Hepatocyte (in vitro differentiated cells): ENCODE measurements at regions not wholly inside any gene's neighbourhood (a gene's known extent, or its start where the extent isn't known, plus 50 kb on each side); places are given as distances from the start of the nearest gene placed in this dataset.

ENCODE experiments used
- DNase-seq: peaks from one replicate; pipeline ENCODE4 v3.0.0-alpha.2; 2016; ENCODE audit warnings: low spot score
- H2AFZ ChIP-seq: fragments of 200-600 bp; sonication (generic); 2 replicates; pipeline ENCODE4 v1.6.0; 2016; ENCODE audit warnings: antibody characterized with exemption, mild to moderate bottlenecking
- H3K27ac ChIP-seq: fragments of 200-600 bp; sonication (generic); 2 replicates; pipeline ENCODE4 v1.5.1; 2016; ENCODE audit warnings: mild to moderate bottlenecking
- H3K27me3 ChIP-seq: fragments of 200-600 bp; sonication (generic); 2 replicates; pipeline ENCODE4 v1.6.1; 2016
- H3K36me3 ChIP-seq: fragments of 200-600 bp; sonication (generic); replicated peaks from 2 replicates; pipeline ENCODE4 v1.5.1; 2016; ENCODE audit warnings: low read depth; ENCODE audit not compliant: insufficient read depth
- H3K4me1 ChIP-seq: fragments of 200-600 bp; sonication (generic); 2 replicates; pipeline ENCODE4 v1.5.1; 2016; ENCODE audit warnings: mild to moderate bottlenecking, moderate library complexity; ENCODE audit not compliant: insufficient read depth
- H3K4me2 ChIP-seq: fragments of 200-600 bp; sonication (generic); 2 replicates; pipeline ENCODE4 v1.6.0; 2016
- H3K4me3 ChIP-seq: fragments of 200-600 bp; sonication (generic); 2 replicates; pipeline ENCODE4 v1.5.1; 2016; ENCODE audit warnings: mild to moderate bottlenecking
- H3K79me2 ChIP-seq: fragments of 200-600 bp; sonication (generic); 2 replicates; pipeline ENCODE4 v1.6.0; 2017; ENCODE audit warnings: mild to moderate bottlenecking
- H3K9me2 ChIP-seq: fragments of 200-600 bp; sonication (generic); replicated peaks from 2 replicates; pipeline ENCODE4 v1.6.0; 2017; ENCODE audit warnings: mild to moderate bottlenecking; ENCODE audit not compliant: insufficient read depth
- H3K9me3 ChIP-seq: fragments of 200-600 bp; sonication (generic); 2 replicates; pipeline ENCODE4 v1.5.1; 2016; ENCODE audit warnings: low read depth, mild to moderate bottlenecking
- H4K20me1 ChIP-seq: fragments of 200-600 bp; sonication (generic); 2 replicates; pipeline ENCODE4 v1.6.0; 2016; ENCODE audit warnings: mild to moderate bottlenecking; ENCODE audit not compliant: insufficient read depth, poor library complexity, severe bottlenecking
- CTCF ChIP-seq: fragments of 200-600 bp; sonication (generic); IDR thresholded peaks from 2 replicates; pipeline ENCODE4 v1.5.1; 2016; ENCODE audit warnings: antibody characterized with exemption, mild to moderate bottlenecking; ENCODE audit not compliant: poor library complexity
- EZH2 ChIP-seq: fragments of 200-600 bp; sonication (generic); IDR thresholded peaks from 2 replicates; pipeline ENCODE4 v1.6.1; 2016; ENCODE audit warnings: antibody characterized with exemption, mild to moderate bottlenecking, borderline replicate concordance
- EZH2phosphoT487 ChIP-seq: fragments of 200-600 bp; sonication (generic); IDR thresholded peaks from one replicate; pipeline ENCODE4 v1.6.1; 2018; ENCODE audit warnings: antibody characterized with exemption, mild to moderate bottlenecking, low read depth, moderate library complexity; ENCODE audit not compliant: unreplicated experiment, severe bottlenecking
- WGBS: methylation state at CpG from one replicate; pipeline ENCODE4 v1.1.6; 2016; ENCODE audit warnings: low lambda C conversion rate; ENCODE audit errors: missing lambda C conversion rate; 5-methylcytosine and 5-hydroxymethylcytosine counted together

- H3K27ac ChIP-seq = no peak overlapping the region
- H3K9me3 ChIP-seq = no peaks in the 10 kb centered on the region
- no peaks in the 10 kb centered on the region for H3K27me3 ChIP-seq
- H3K4me2 ChIP-seq = no peak overlapping the region
- H2AFZ ChIP-seq = no peak overlapping the region
- H3K9me2 ChIP-seq = no peaks in the 10 kb centered on the region
- H3K36me3 ChIP-seq = no peaks in the 10 kb centered on the region
- H3K4me1 ChIP-seq = no peaks in the 10 kb centered on the region
- H4K20me1 ChIP-seq = no peaks in the 10 kb centered on the region
- no peak overlapping the region for H3K4me3 ChIP-seq
- no peaks in the 10 kb centered on the region for H3K79me2 ChIP-seq
- no peak for TF ChIP-seq EZH2
- no peak for TF ChIP-seq CTCF
- no peak for TF ChIP-seq EZH2phosphoT487
- DNase-seq = no peak
- WGBS = 76% methylated on average over 5 of the region's 5 CpGs
These were observed 564.4 kb downstream of the TMA16 start for GRCh38 chr4:164058776-164059445.

DNA sequence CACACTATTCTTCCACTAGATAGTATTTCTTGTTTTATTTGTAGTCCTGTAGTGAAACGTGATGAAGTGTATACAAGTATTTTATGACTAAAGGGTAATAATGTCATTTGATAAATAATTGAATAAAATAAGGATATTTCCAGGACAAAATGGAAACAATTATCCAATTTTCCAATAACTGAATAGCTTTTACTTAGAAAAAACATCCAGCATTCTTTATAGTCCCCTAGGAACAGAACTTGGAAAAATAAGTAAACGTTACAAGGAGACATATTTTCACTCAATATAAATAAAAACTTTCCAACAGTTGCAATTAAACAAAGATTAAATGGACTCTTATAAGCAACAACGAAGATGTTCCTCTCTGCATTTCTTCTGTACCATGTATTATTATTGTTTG is 566.0 kb downstream of the TMA16 start:
- no peaks in the 10 kb centered on the region for H3K4me1 ChIP-seq
- H3K4me2 ChIP-seq = no peak overlapping the region
- 54% methylated on average over 3 of the region's 3 CpGs for WGBS
- H3K9me3 ChIP-seq = no peaks in the 10 kb centered on the region
- H3K9me2 ChIP-seq = no peaks in the 10 kb centered on the region
- no peaks in the 10 kb centered on the region for H3K36me3 ChIP-seq
- H4K20me1 ChIP-seq = no peaks in the 10 kb centered on the region
- no peak for DNase-seq
- no peaks in the 10 kb centered on the region for H3K79me2 ChIP-seq
- H3K27ac ChIP-seq = no peak overlapping the region
- no peak overlapping the region for H2AFZ ChIP-seq
- H3K27me3 ChIP-seq = no peaks in the 10 kb centered on the region
- H3K4me3 ChIP-seq = no peak overlapping the region
- TF ChIP-seq EZH2 (no peak), EZH2phosphoT487 (no peak), CTCF (no peak)

DNA sequence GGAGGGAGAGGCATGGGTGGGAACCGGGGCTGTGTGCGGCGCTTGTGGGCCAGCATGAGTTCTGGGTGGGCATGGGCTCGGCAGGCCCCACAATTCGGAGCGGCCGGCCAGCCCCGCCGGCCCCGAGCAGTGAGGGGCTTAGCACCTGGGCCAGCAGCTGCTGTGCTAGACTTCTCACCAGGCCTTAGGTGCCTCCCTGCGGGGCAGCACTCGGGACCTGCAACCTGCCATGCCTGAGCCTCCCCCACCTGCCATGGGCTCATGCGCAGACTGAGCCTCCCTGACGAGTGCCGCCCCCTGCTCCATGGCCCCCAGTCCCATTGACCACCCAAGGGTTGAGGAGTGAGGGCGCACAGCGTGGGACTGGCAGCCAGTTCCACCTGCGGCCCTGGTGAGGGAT is 573.9 kb downstream of the TMA16 start:
- no peak overlapping the region for H3K4me3 ChIP-seq
- H3K27ac ChIP-seq = no peak overlapping the region
- no peak overlapping the region for H3K4me2 ChIP-seq
- no peak for DNase-seq
- WGBS = 99% methylated on average over 15 of the region's 18 CpGs
- H3K79me2 ChIP-seq = no peaks in the 10 kb centered on the region
- TF ChIP-seq EZH2 (no peak), CTCF (no peak), EZH2phosphoT487 (no peak)
- no peak overlapping the region for H2AFZ ChIP-seq
- no peaks in the 10 kb centered on the region for H4K20me1 ChIP-seq
- no peaks in the 10 kb centered on the region for H3K27me3 ChIP-seq
- H3K9me3 ChIP-seq = no peaks in the 10 kb centered on the region
- H3K36me3 ChIP-seq = no peaks in the 10 kb centered on the region
- no peaks in the 10 kb centered on the region for H3K4me1 ChIP-seq
- no peaks in the 10 kb centered on the region for H3K9me2 ChIP-seq
